PC-9 (cell line): ENCODE measurements at regions not wholly inside any gene's neighbourhood (a gene's known extent, or its start where the extent isn't known, plus 50 kb on each side); places are given as distances from the start of the nearest gene placed in this dataset.
"Not testable (repeated sequence)": the region's sequence is repeated elsewhere in the genome, so short reads cannot be mapped to it uniquely, and the experiment has no call there.

ENCODE experiments used
- BruUV-seq: library from RNA; stranded (reverse); fragments of 400-500 nt; replicated peaks from 2 replicates; lab custom pipeline; 2021; lab: Mats Ljungman, UMichigan
- CTCF ChIA-PET: fragments of 300-600 bp; sonication (Branson Sonifier 250); formaldehyde crosslinking; loops from one replicate; lab custom pipeline; 2022; ENCODE audit warnings: antibody characterized with exemption; lab: Charles Lee
- POLR2A ChIA-PET: fragments of 300-600 bp; sonication (Branson Sonifier 250); formaldehyde crosslinking; loops from one replicate; lab custom pipeline; 2022; ENCODE audit warnings: antibody characterized with exemption; ENCODE audit not compliant: unreplicated experiment; lab: Charles Lee
- DNase-seq, 2 experiments: peaks; one replicate each; pipeline versions ENCODE4 v3.0.0 to v3.0.0-alpha.2; 2015 to 2022; ENCODE audit warnings: mixed read lengths in 1 of 2
- H2AFZ ChIP-seq: fragments of 200-600 bp; sonication (generic); 2 replicates; pipeline ENCODE4 v1.8.1; 2017; ENCODE audit warnings: antibody characterized with exemption
- H3F3A ChIP-seq: fragments of 200-600 bp; sonication (generic); 2 replicates; pipeline ENCODE4 v1.8.1; 2017; ENCODE audit warnings: antibody characterized with exemption, mild to moderate bottlenecking, low read depth; ENCODE audit not compliant: insufficient read depth
- H3K27ac ChIP-seq: fragments of 200-600 bp; sonication (generic); 2 replicates; pipeline ENCODE4 v1.6.1; 2016; ENCODE audit warnings: mixed run types
- H3K27me3 ChIP-seq: fragments of 200-600 bp; sonication (generic); 2 replicates; pipeline ENCODE4 v1.6.1; 2016; ENCODE audit warnings: low read depth, mixed run types; ENCODE audit not compliant: insufficient read depth
- H3K36me3 ChIP-seq: fragments of 200-600 bp; sonication (generic); 2 replicates; pipeline ENCODE4 v1.6.1; 2016; ENCODE audit warnings: low read depth, mixed run types
- H3K4me1 ChIP-seq: fragments of 200-600 bp; sonication (generic); replicated peaks from 2 replicates; pipeline ENCODE4 v1.6.1; 2016; ENCODE audit warnings: mixed run types; ENCODE audit not compliant: insufficient read depth
- H3K4me2 ChIP-seq: fragments of 200-600 bp; sonication (generic); 2 replicates; pipeline ENCODE4 v1.6.1; 2017; ENCODE audit warnings: mixed run types
- H3K4me3 ChIP-seq: fragments of 200-600 bp; sonication (generic); 2 replicates; pipeline ENCODE4 v1.6.1; 2016; ENCODE audit warnings: mixed run types
- H3K79me2 ChIP-seq: fragments of 200-600 bp; sonication (generic); 2 replicates; pipeline ENCODE4 v1.6.1; 2017; ENCODE audit warnings: low read depth, mixed run types
- H3K9me2 ChIP-seq: fragments of 200-600 bp; sonication (generic); 2 replicates; pipeline ENCODE4 v1.8.1; 2017; ENCODE audit warnings: mild to moderate bottlenecking; ENCODE audit not compliant: insufficient read depth
- H3K9me3 ChIP-seq: fragments of 200-600 bp; sonication (generic); 2 replicates; pipeline ENCODE4 v1.8.1; 2016; ENCODE audit warnings: low read depth; ENCODE audit not compliant: insufficient read depth
- H4K20me1 ChIP-seq: fragments of 200-600 bp; sonication (generic); 2 replicates; pipeline ENCODE4 v1.8.1; 2017; ENCODE audit not compliant: insufficient read depth
- EZH2 ChIP-seq: fragments of 200-600 bp; sonication (generic); IDR thresholded peaks from 2 replicates; pipeline ENCODE4 v1.8.0; 2017; ENCODE audit warnings: antibody characterized with exemption, low read depth
- intact Hi-C: fragments of 100-400 bp; cut with micrococcal nuclease; formaldehyde crosslinking; loops from one replicate; pipeline ENCODE4 v1.10.0; 2022; ENCODE audit not compliant: unreplicated experiment
- TF ChIP-seq, protein P1 (sequence below): fragments of 200-600 bp; sonication (generic); conservative IDR thresholded peaks from 2 replicates; pipeline ENCODE4 v1.6.1; 2017; ENCODE audit warnings: mixed run types, antibody characterized with exemption, mild to moderate bottlenecking, moderate library complexity

DNA sequence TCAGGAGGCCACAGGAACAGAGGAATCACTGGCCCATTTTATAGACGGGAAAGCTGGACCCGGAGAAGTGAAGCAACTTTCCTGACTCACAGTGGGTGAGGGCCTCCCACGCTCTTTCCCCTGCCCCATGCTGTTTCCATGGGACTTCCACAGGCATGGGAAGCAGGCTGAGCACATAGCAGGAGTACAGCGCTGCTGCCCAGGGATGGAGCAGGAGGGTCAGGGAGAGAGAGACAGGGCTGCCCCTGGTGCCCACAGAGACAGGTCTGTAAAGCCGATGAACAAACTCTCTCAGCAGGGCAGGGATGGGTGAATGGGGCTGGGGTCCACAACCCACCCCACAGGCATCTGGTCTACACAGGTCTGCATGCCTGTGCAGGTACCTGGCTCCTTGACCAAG lies 128.1 kb upstream of the SMURF2 start:
- CTCF ChIA-PET, POLR2A ChIA-PET, H2AFZ ChIP-seq, H3K36me3 ChIP-seq, H3K27ac ChIP-seq, H3K79me2 ChIP-seq, H4K20me1 ChIP-seq, H3K4me3 ChIP-seq, H3K4me2 ChIP-seq, DNase-seq, H3K9me3 ChIP-seq, intact Hi-C loops, BruUV-seq, H3K27me3 ChIP-seq, H3K9me2 ChIP-seq: not testable (repeated sequence)
- H3F3A ChIP-seq = peaks cover 13% of the 10 kb centered on the region; the same call in 1 of the 2 replicates
- H3K4me1 ChIP-seq = peaks cover 13% of the 10 kb centered on the region; the same call in 1 of the 2 replicates

DNA sequence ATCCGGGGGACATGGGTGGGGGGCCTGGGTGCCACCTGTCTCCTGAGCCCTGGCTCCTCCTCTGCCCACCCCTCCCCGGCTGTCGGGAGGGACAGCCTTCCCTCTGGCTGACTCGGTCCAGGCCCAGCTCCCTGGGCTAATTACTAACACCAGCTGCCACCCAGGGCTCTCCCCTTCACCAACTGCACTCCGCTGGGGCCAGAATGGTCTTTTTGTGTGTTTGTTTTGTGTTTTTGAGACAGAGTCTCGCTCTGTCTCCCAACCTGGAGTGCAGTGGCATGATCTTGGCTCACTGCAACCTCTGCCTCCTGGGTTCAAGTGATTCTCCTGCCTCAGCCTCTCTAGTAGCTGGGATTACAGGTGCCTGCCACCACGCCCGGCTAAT lies 126.9 kb upstream of the SMURF2 start:
- H2AFZ ChIP-seq, H3K9me3 ChIP-seq, H4K20me1 ChIP-seq, H3K27me3 ChIP-seq, POLR2A ChIA-PET, H3K36me3 ChIP-seq, H3K4me1 ChIP-seq, H3K4me2 ChIP-seq, H3K9me2 ChIP-seq, H3K27ac ChIP-seq, BruUV-seq, H3K4me3 ChIP-seq, CTCF ChIA-PET, H3K79me2 ChIP-seq, DNase-seq, intact Hi-C loops: not testable (repeated sequence)
- H3F3A ChIP-seq = peaks cover 13% of the 10 kb centered on the region; the same call in 1 of the 2 replicates

DNA sequence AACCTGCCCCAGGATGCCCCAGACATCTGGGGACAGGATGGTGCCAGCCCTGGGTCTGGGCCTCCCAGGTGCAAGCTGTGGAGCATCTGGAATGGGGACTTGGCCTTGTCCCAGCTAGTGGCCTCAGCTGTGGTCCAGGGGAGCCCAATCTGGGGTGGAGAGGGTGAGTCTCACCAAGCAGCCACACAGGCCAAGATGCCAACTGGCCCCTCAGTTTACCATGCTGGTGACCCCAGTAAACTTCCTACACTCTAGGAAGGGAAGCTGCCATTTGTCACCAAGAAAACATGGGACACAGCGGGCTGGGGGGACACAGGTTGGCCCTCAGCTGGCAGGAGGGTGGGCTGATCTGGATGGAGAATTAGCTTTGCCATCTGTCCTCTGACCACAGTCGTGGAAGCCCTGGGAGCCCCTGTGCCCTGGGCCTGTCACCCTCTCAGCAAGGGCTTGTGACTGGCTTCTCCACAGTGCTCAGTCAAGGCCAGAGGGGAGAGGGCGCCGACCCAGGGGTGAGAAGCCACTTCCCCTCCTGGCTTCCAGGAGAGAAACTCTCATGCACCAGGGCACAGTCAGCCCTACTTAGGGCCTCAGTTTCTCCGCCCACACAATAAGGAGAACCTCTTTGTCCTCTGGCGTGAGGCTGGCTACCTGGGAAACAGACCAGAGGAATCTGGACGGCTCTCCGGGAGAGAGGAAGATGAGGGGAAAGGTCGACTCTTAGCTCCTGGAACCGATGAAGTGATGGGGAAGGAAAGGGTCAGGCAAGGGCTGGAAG lies 126.4 kb upstream of the SMURF2 start:
- Histone ChIP-seq H3K27me3 (no peaks in the 10 kb centered on the region), H3K4me2 (no peak overlapping the region), H2AFZ (no peak overlapping the region), H3K9me3 (no peaks in the 10 kb centered on the region), H3K4me3 (no peak overlapping the region), H3K4me1 (peaks cover 4% of the 10 kb centered on the region; the same call in 1 of the 2 replicates), H3K79me2 (no peaks in the 10 kb centered on the region), H3F3A (peaks cover 9% of the 10 kb centered on the region; the same call in 1 of the 2 replicates), H3K9me2 (no peaks in the 10 kb centered on the region), H4K20me1 (no peaks in the 10 kb centered on the region), H3K27ac (no peak overlapping the region), H3K36me3 (peaks cover 5% of the 10 kb centered on the region; the same call in 1 of the 2 replicates)
- no peak for DNase-seq
- ChIA-PET CTCF (no interaction called here), POLR2A (no interaction called here)
- no TSS peak for BruUV-seq
- TF ChIP-seq, protein P1, sequence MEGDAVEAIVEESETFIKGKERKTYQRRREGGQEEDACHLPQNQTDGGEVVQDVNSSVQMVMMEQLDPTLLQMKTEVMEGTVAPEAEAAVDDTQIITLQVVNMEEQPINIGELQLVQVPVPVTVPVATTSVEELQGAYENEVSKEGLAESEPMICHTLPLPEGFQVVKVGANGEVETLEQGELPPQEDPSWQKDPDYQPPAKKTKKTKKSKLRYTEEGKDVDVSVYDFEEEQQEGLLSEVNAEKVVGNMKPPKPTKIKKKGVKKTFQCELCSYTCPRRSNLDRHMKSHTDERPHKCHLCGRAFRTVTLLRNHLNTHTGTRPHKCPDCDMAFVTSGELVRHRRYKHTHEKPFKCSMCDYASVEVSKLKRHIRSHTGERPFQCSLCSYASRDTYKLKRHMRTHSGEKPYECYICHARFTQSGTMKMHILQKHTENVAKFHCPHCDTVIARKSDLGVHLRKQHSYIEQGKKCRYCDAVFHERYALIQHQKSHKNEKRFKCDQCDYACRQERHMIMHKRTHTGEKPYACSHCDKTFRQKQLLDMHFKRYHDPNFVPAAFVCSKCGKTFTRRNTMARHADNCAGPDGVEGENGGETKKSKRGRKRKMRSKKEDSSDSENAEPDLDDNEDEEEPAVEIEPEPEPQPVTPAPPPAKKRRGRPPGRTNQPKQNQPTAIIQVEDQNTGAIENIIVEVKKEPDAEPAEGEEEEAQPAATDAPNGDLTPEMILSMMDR = no peak
- intact Hi-C loops = no loop called here

DNA sequence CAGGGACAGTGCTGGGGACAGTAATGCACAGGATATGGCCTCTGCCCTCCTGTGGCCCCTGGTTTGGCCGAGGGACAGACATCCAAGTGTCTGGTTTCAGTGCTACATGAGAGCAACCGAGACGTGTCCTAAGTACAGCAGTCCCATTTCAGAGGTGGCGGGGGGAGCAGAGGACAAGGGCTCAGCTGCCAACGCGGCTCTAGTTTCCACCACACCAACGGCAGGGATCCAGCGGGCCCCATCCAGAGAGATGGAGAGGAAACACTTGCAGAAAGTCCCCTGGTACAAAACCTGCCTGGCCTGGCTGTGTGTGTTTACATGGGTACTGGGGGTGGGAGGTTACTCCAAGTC lies 125.8 kb upstream of the SMURF2 start:
- no peaks in the 10 kb centered on the region for H4K20me1 ChIP-seq
- no peak for DNase-seq
- POLR2A ChIA-PET = no interaction called here
- no peaks in the 10 kb centered on the region for H3K9me2 ChIP-seq
- no peaks in the 10 kb centered on the region for H3K27me3 ChIP-seq
- TF ChIP-seq, protein P1 = no peak
- TF ChIP-seq EZH2 = no peak
- no peak overlapping the region for H2AFZ ChIP-seq
- no peaks in the 10 kb centered on the region for H3K79me2 ChIP-seq
- peaks cover 5% of the 10 kb centered on the region; the same call in 1 of the 2 replicates for H3K36me3 ChIP-seq
- no peak overlapping the region for H3K4me2 ChIP-seq
- 0 out of 2 replicates have a peak, but pooled peaks cover 4% of the 10 kb centered on the region for H3F3A ChIP-seq
- H3K4me3 ChIP-seq = no peak overlapping the region
- H3K4me1 ChIP-seq = peaks cover under 1% of the 10 kb centered on the region; the same call in 1 of the 2 replicates
- CTCF ChIA-PET = interaction anchor here (0.6 kb wide), 1 partner anchor 441 kb away, joined by 3 read pairs; no protein-coding TSS in a partner anchor
- no peaks in the 10 kb centered on the region for H3K9me3 ChIP-seq
- intact Hi-C loops = no loop called here
- no peak overlapping the region for H3K27ac ChIP-seq
- no TSS peak for BruUV-seq
